Breast epithelium (tissue), 4 donors: ENCODE measurements at regions not wholly inside any gene's neighbourhood (a gene's known extent, or its start where the extent isn't known, plus 50 kb on each side); places are given as distances from the start of the nearest gene placed in this dataset.

ENCODE experiments used
- DNase-seq, 2 donors: peaks; one replicate each; pipeline ENCODE4 v3.0.0-alpha.2; 2019; ENCODE audit warnings: low spot score in 2 of 2
- H3K27ac ChIP-seq, 2 donors: fragments of 200-600 bp; sonication (generic) in 1 of 2; one replicate each; pipeline ENCODE4 v1.5.1; 2016 to 2019; ENCODE audit warnings: mild to moderate bottlenecking in 1 of 2
- H3K27me3 ChIP-seq, 2 donors: fragments of 200-600 bp; sonication (generic) in 1 of 2; one replicate each; pipeline versions ENCODE4 v1.5.1 to v1.6.0; 2017 to 2019; ENCODE audit warnings: control low read depth in 1 of 2, mild to moderate bottlenecking in 1 of 2
- H3K36me3 ChIP-seq: fragments of 200-600 bp; one replicate; pipeline ENCODE4 v1.5.1; 2019
- H3K4me1 ChIP-seq, 2 donors: fragments of 200-600 bp; sonication (generic); one replicate each; pipeline ENCODE4 v1.5.1; 2016 to 2019; ENCODE audit warnings: control low read depth in 1 of 2
- H3K4me3 ChIP-seq, 3 donors: fragments of 200-600 bp; sonication (generic); 1 replicate in 2 of 3; 2 replicates in 1 of 3; pipeline ENCODE4 v1.5.1; 2016 to 2019; ENCODE audit warnings: mild to moderate bottlenecking in 3 of 3, moderate library complexity in 2 of 3
- H3K9me3 ChIP-seq, 2 donors: fragments of 200-600 bp; sonication (generic) in 1 of 2; one replicate each; pipeline ENCODE4 v1.5.1; 2016 to 2019; ENCODE audit warnings: control low read depth in 1 of 2
- POLR2A ChIP-seq: fragments of 450-650 bp; IDR thresholded peaks from one replicate; pipeline ENCODE4 v1.6.1; 2016; ENCODE audit warnings: antibody characterized with exemption, mild to moderate bottlenecking, moderate library complexity
- POLR2AphosphoS5 ChIP-seq, 3 donors: sonication (generic); formaldehyde crosslinking; IDR thresholded peaks; one replicate each; pipeline ENCODE4 v1.6.1; 2017; ENCODE audit warnings: antibody characterized with exemption in 3 of 3
- intact Hi-C: fragments of 100-400 bp; cut with DNase I; formaldehyde crosslinking; loops from one replicate; pipeline ENCODE4 v1.15.1; 2023; ENCODE audit warnings: low total_unique reads
- TF ChIP-seq, protein P1 (sequence below), 3 donors: fragments of 450-650 bp; IDR thresholded peaks; one replicate each; pipeline ENCODE4 v1.5.1; 2016 to 2017; ENCODE audit warnings: antibody characterized with exemption in 3 of 3, mild to moderate bottlenecking in 3 of 3, moderate library complexity in 3 of 3

- H3K4me1 ChIP-seq: no peaks in the 10 kb centered on the region
- H3K27ac ChIP-seq: no peak overlapping the region
- H3K4me3 ChIP-seq: no peak overlapping the region
- peaks cover 4 to 10% of the 10 kb centered on the region in 2 donors for H3K9me3 ChIP-seq
- H3K27me3 ChIP-seq: no peaks in the 10 kb centered on the region
- no peaks in the 10 kb centered on the region for H3K36me3 ChIP-seq
- TF ChIP-seq, protein P1, sequence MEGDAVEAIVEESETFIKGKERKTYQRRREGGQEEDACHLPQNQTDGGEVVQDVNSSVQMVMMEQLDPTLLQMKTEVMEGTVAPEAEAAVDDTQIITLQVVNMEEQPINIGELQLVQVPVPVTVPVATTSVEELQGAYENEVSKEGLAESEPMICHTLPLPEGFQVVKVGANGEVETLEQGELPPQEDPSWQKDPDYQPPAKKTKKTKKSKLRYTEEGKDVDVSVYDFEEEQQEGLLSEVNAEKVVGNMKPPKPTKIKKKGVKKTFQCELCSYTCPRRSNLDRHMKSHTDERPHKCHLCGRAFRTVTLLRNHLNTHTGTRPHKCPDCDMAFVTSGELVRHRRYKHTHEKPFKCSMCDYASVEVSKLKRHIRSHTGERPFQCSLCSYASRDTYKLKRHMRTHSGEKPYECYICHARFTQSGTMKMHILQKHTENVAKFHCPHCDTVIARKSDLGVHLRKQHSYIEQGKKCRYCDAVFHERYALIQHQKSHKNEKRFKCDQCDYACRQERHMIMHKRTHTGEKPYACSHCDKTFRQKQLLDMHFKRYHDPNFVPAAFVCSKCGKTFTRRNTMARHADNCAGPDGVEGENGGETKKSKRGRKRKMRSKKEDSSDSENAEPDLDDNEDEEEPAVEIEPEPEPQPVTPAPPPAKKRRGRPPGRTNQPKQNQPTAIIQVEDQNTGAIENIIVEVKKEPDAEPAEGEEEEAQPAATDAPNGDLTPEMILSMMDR (IDR thresholded peaks at IDR 0.05): no peak
- TF ChIP-seq POLR2A: no peak
- TF ChIP-seq POLR2AphosphoS5 (IDR thresholded peaks at IDR 0.05): no peak
- intact Hi-C loops: no loop called here
- no peak for DNase-seq
These were observed 1101.7 kb upstream of the GHITM start for GRCh38 chr10:83037653-83038052.

DNA sequence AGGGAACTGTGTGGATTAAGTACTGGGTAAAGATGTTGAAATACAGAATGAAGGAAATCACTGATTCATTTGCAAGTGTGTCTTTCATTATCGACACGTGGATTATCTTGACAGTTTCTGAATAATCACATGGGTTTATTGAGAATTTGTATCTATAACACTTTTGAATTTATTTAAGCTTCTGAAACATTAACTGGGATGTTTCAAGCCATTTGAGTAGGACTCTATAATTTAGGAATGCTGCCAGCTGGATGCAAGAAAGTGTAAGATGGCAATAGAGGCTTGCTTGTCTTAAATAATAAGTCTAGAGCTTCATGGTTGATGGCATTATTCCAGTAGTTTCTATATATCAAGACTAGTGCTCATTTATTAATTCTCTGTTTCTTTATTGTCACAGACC is 1100.7 kb upstream of the GHITM start:
- TF ChIP-seq POLR2AphosphoS5 (IDR thresholded peaks at IDR 0.05) (no peak), POLR2A (no peak)
- TF ChIP-seq, protein P1 (IDR thresholded peaks at IDR 0.05): no peak
- intact Hi-C loops: no loop called here
- no peak overlapping the region for H3K27ac ChIP-seq
- no peaks in the 10 kb centered on the region for H3K27me3 ChIP-seq
- no peaks in the 10 kb centered on the region for H3K4me1 ChIP-seq
- no peaks in the 10 kb centered on the region for H3K36me3 ChIP-seq
- no peak for DNase-seq
- no peak overlapping the region for H3K4me3 ChIP-seq
- H3K9me3 ChIP-seq: peaks cover 4 to 10% of the 10 kb centered on the region in 2 donors

GRCh38 chr10:83045731-83046130 is 1093.6 kb upstream of the GHITM start:
- TF ChIP-seq POLR2AphosphoS5 (IDR thresholded peaks at IDR 0.05) (no peak), POLR2A (no peak)
- TF ChIP-seq, protein P1 (IDR thresholded peaks at IDR 0.05): no peak
- no peaks in the 10 kb centered on the region for H3K9me3 ChIP-seq
- H3K27ac ChIP-seq: no peak overlapping the region
- DNase-seq: no peak
- H3K4me3 ChIP-seq: no peak overlapping the region
- no peaks in the 10 kb centered on the region for H3K27me3 ChIP-seq
- H3K36me3 ChIP-seq: no peaks in the 10 kb centered on the region
- intact Hi-C loops: no loop called here
- H3K4me1 ChIP-seq: no peaks in the 10 kb centered on the region

GRCh38 chr10:83050815-83051214 is 1088.5 kb upstream of the GHITM start:
- no peaks in the 10 kb centered on the region for H3K9me3 ChIP-seq
- DNase-seq: no peak
- H3K36me3 ChIP-seq: no peaks in the 10 kb centered on the region
- H3K27ac ChIP-seq: no peak overlapping the region
- no peak overlapping the region for H3K4me3 ChIP-seq
- H3K27me3 ChIP-seq: no peaks in the 10 kb centered on the region
- H3K4me1 ChIP-seq: no peaks in the 10 kb centered on the region
- TF ChIP-seq POLR2AphosphoS5 (IDR thresholded peaks at IDR 0.05) (no peak), POLR2A (no peak)
- TF ChIP-seq, protein P1 (IDR thresholded peaks at IDR 0.05): no peak
- intact Hi-C loops: no loop called here

DNA sequence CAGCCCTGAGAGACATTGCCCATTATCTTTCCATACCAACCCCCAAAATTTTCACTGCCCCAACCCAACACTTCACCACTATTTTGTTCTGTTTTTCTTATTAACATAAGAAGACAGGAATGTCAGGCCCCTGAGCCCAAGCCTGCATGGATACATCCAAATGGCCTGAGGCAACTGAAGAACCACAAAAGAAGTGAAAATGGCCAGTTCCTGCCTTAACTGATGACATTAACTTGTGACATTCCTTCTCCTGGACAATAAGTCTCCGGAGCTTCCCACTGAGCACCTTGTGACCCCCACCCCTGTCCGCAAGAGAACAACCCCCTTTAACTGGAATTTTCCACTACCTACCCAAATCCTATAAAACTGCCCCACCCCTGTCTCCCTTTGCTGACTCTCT is 1076.4 kb upstream of the GHITM start:
- TF ChIP-seq POLR2AphosphoS5 (IDR thresholded peaks at IDR 0.05): no peak
- no peak for TF ChIP-seq POLR2A
- TF ChIP-seq, protein P1 (IDR thresholded peaks at IDR 0.05): no peak
- Histone ChIP-seq H3K27me3 (no peaks in the 10 kb centered on the region), H3K9me3 (no peaks in the 10 kb centered on the region), H3K27ac (no peak overlapping the region), H3K4me1 (no peaks in the 10 kb centered on the region), H3K4me3 (no peak overlapping the region), H3K36me3 (no peaks in the 10 kb centered on the region)
- DNase-seq: no peak
- intact Hi-C loops: no loop called here
